GM12875 (cell line): ENCODE measurements at regions not wholly inside any gene's neighbourhood (a gene's known extent, or its start where the extent isn't known, plus 50 kb on each side); places are given as distances from the start of the nearest gene placed in this dataset.

Experiments
- H3K4me3 ChIP-seq: one replicate; pipeline ENCODE4 v1.5.1; 2011; ENCODE audit warnings: low read depth, low read length, control low read depth
- TF ChIP-seq, protein P1 (sequence below): IDR thresholded peaks from 2 replicates; pipeline ENCODE4 v1.5.1; 2011; ENCODE audit warnings: low read depth, mild to moderate bottlenecking, control low read depth, inconsistent platforms, low read length, moderate library complexity, borderline replicate concordance; ENCODE audit not compliant: insufficient read depth

GRCh38 chr3:176914764-176915163 lies 282.5 kb downstream of the TBL1XR1 start:
- TF ChIP-seq, protein P1, sequence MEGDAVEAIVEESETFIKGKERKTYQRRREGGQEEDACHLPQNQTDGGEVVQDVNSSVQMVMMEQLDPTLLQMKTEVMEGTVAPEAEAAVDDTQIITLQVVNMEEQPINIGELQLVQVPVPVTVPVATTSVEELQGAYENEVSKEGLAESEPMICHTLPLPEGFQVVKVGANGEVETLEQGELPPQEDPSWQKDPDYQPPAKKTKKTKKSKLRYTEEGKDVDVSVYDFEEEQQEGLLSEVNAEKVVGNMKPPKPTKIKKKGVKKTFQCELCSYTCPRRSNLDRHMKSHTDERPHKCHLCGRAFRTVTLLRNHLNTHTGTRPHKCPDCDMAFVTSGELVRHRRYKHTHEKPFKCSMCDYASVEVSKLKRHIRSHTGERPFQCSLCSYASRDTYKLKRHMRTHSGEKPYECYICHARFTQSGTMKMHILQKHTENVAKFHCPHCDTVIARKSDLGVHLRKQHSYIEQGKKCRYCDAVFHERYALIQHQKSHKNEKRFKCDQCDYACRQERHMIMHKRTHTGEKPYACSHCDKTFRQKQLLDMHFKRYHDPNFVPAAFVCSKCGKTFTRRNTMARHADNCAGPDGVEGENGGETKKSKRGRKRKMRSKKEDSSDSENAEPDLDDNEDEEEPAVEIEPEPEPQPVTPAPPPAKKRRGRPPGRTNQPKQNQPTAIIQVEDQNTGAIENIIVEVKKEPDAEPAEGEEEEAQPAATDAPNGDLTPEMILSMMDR: no peak
- no peak overlapping the region for H3K4me3 ChIP-seq

DNA sequence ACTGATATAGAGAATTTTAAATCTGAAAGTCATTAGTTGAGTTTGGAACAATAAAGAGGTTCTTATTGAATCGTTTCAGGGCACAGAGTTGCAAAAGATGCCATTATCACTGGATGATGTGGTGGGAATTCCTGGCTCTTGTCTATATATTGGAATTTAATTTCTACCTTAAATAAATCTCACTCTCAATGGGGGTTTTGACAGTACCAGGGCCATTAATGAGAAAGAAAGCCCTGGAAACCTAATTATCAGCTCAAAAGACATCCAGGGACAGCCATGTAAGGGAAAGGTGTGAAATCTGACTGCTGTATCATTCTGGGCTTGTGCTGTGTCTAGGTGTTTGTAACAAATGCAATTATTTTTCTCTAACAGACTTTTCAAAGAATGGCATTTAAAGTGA lies 285.7 kb downstream of the TBL1XR1 start:
- H3K4me3 ChIP-seq: no peak overlapping the region
- TF ChIP-seq, protein P1: no peak

DNA sequence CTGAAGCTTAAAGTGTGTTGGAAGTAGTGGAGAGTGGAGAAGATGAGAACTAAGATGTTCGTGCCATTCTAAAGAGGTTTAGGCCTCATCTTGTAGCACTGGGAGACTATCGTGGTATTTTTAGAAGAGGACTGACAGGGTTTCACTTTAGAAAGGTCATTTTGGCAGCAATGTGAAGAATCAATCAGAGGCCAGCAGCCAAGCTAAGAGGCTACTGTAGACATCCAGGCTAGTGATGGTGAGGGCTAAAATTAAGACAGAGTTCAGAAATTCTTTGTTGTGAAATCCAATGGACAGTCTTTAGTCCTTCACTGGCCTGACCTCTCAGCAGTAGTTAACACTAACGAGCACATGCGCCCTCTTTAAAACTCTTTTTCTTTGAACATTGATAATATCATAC lies 288.2 kb downstream of the TBL1XR1 start:
- H3K4me3 ChIP-seq: no peak overlapping the region
- TF ChIP-seq, protein P1: no peak

DNA sequence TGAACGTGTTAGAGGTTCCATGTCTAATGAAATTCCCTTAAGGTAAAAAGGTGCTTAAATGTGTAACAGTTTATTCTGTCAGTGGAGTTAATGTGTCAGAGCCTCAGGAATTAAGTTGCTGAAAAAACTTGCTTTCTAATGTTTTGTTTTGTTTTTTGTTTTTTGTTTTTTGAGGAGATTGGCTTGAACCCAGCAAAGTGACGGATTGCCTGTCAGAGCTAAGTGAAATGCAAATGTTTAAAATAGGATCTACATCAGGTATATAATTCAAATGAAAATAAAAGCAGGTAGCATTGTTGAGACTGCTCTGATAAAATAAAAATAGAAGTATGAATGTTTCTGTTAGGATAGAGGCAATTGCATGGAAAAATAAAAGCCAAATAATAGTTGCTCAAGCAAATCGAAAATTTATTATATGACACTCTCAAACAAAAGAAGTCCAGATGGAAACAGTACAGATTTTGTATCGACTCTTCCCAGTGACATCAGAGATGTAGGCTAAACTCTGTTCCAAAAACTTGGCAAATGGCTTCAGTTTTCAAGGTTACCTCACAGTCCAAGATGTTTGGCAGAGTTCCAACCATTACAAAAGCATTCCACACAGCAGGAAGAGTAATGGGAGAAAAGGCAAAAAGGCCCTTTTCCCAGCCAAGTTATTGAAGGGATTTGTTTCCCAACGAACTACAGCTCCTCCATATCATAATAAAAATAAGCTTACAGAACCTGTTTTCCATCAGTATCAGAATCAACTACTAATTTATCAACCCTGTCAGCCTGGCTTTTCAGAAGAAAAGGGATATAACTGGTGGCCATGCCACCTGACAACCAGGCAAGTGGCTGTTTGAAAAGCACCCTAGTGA lies 291.0 kb downstream of the TBL1XR1 start:
- TF ChIP-seq, protein P1: no peak
- no peak overlapping the region for H3K4me3 ChIP-seq

DNA sequence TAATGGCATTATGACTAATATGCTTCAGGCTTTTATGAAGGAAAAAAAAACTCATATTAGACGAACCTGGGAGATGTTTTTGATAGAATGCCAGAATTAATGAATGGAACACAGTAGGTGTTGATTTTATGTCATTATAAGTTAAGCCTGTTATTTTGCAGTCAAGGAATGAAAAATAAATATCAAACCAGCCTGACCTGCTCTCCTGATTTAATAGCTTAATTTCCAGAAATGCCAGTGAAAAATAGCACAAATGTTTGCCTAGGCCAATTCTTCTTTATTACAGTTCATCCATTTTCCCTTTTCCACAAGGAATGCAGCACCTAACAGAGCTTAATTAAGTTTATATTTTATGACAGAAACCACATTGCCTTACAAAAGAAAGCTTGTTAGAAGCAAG lies 292.0 kb downstream of the TBL1XR1 start:
- TF ChIP-seq, protein P1: no peak
- H3K4me3 ChIP-seq: no peak overlapping the region

GRCh38 chr3:176904506-176904905 lies 292.8 kb downstream of the TBL1XR1 start:
- TF ChIP-seq, protein P1: no peak
- no peak overlapping the region for H3K4me3 ChIP-seq

DNA sequence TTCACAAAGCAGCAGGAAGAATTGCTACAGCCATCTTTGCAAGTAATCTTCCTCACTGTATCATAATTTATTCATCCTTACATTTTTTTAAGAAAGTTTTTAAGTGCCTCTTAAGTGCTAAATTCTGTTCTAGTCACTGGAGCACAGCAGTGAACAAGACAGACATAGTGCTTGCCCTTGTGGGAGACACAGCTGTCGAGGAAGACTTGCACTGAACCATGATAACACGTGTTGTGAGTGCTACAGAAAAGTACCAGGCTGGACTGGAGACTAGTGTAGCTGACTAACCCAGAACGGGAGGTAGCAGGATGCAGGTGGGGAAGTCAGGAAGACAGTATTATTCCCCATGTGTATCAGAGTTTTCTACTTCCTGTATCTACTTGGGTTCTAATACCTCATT lies 300.6 kb downstream of the TBL1XR1 start:
- H3K4me3 ChIP-seq: no peak overlapping the region
- TF ChIP-seq, protein P1: no peak
